SH-SY5Y (cell line): ENCODE measurements at regions not wholly inside any gene's neighbourhood (a gene's known extent, or its start where the extent isn't known, plus 50 kb on each side); places are given as distances from the start of the nearest gene placed in this dataset.

Experiments
- GATA2 ChIP-seq: IDR thresholded peaks from 2 replicates; pipeline ENCODE4 v1.6.1; 2011; ENCODE audit warnings: mild to moderate bottlenecking, low read depth, low read length
- GATA3 ChIP-seq: IDR thresholded peaks from 2 replicates; pipeline ENCODE4 v1.6.1; 2011; ENCODE audit warnings: low read depth, mild to moderate bottlenecking, low read length, moderate library complexity

DNA sequence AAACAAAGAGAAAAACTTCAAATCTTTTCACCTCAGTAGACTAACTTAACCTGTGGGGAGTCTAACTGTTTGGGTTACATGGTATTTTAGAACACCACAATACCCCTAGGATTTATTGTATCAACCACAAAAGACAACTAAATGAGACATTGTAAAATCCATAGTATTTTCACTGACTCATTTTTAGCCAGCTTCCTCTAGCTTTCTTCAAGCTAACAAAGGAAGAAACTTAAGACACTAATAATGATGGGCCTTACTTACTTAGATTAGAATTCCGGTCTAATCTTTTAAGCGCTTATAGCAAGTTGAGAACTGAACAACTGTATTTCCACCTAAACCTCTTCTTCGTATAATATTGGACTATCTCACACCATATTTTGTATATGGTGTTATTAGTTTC is 529.3 kb downstream of the DMRTA1 start:
- TF ChIP-seq GATA3, result no peak
- no peak for TF ChIP-seq GATA2

DNA sequence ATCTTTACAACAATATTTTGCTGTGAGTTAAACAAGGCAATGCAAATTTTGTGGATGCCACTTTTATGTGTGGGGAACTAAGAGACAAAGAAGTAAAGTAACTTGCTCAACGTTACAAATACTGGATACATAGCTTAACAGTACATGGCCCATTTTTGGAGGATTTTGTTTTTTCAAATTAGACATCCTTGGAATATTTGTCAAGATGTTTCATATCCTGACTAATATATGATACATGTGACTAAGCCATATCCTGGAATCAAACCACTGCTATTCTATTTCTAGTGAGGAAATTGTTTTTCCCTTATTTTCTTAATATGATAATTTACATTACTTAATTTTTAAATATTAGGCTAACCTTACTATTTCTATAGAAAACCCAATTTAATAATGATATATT is 529.8 kb downstream of the DMRTA1 start:
- TF ChIP-seq GATA2 (no peak), GATA3 (no peak)

DNA sequence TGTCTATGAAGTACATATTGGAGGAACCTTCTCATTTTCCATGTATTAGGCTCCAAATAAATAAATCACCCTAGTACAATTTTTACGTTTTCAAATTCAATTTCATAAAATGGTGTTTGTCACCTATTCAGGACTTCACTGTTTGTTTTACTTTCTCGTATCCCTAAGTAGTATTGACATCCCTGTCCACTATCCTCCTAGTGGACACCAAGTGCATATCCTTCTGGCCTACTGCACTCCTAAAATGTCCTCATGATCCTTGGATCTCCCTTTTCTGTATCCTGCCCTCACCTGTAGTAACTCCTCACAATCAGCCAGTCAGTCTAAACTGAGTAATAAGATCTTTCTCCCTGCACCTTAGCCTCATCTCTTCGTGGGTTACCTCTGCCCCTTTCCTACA is 539.9 kb downstream of the DMRTA1 start:
- no peak for TF ChIP-seq GATA3
- no peak for TF ChIP-seq GATA2

DNA sequence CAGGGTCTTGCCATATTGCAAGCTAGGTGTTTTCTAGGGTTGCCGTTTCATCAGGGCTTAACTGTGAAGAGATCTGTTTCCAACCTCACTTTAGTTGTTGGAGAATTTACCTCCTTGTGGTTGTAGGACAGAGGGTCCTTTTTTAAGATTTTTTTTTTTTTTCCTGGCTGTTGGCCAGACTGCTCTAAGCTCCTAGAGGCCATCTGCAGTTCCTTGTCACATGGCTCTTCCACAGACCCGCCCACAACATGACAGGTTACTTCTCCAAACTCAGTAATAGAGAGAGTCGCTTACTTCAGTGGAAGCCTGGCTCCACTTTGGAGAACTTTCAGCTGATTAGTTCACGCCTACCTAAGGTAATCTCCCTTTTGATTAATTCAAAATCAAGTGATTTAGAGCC is 543.7 kb downstream of the DMRTA1 start:
- TF ChIP-seq GATA3, result no peak
- TF ChIP-seq GATA2, result no peak

DNA sequence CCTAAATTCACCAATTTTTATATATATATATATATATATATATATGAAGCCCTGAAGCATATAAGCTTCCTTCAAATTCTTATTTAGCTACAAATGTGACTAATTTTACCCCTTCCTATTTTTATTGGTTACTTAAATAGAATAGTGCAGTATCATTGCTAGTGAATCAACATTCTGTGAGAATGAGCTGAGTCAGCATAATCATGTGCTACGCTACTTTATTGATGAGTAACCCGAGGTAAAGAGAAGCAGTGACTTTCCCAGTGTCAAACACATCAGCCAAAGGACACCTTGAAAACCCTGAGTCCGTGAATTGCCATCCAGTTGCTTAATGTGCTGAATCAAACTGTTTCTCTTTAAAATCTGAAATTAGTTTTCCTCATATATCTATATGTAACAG is 546.2 kb downstream of the DMRTA1 start:
- no peak for TF ChIP-seq GATA3
- TF ChIP-seq GATA2, result no peak

DNA sequence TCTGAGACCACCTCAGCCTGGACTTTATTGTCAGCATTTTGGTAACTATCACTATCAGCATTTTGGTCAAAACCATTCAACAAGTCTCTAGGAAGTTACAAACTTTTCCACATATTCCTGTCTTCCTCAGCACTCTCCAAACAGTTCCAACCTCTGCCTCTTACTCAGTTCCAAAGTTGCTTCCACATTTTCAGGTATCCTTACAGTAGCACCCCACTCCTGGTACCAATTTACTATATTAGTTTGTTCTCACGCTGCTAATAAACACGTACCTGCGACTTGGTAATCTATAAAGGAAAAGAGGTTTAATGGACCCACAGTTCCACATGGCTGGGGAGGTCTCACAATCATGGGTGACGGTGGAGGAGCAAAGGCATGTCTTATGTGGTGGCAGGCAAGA is 551.3 kb downstream of the DMRTA1 start:
- TF ChIP-seq GATA2 (no peak), GATA3 (no peak)

DNA sequence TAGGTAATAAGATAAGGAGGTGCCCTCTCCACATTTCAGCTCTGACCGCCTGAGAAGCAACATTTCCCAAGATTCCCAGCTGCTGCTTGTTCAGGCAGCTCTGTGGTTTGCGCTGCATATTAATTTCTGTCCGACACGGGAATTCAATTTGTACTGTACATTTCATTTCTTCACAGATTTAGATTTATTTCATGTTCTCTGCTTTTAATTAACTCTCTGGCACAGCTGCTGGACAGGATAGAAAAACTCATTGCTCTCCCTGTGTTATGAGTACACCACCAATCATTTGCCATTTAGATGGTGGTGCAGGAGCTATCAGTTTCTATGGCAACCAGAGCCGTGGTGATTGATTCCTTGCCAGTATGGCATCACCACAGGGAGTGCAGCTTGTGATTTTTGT is 558.5 kb downstream of the DMRTA1 start:
- TF ChIP-seq GATA2 (no peak), GATA3 (no peak)

DNA sequence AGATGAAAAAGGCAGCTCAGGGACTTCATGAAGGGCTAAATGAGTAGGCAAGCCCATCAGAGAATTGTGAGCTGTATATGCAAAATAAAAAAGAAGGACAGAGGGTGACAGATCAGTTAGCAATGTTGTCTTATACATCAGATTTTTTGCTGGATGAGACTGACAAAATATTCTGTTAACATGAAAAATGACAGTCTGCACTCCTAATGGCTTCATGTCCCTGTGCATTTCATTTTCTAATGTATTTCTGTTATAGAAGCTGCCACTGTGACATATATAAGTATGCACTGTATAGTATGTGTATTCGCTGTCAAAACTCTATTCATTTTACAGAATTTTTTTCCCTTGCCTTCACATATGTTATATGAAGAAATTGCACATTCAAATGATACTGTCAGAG is 559.5 kb downstream of the DMRTA1 start:
- TF ChIP-seq GATA2 (no peak), GATA3 (no peak)

DNA sequence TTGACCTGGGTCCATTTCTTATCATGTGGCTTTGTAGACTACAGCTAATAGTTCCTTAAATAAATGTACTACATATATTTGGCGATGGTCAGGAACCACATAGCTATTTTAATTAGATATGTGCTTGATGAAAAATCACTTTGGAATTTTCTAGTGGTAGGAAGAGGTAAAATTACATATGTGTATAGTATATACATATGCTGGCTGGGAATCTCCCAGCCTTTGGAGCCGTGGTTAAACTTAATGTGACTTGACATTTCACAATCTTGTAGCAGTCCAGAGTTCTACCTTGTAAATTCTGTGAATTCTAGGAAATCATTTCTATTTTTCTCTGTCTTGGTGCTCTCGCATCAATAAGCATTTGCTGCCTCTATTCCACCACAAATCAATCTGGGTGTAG is 565.0 kb downstream of the DMRTA1 start:
- TF ChIP-seq GATA2 (no peak), GATA3 (no peak)

DNA sequence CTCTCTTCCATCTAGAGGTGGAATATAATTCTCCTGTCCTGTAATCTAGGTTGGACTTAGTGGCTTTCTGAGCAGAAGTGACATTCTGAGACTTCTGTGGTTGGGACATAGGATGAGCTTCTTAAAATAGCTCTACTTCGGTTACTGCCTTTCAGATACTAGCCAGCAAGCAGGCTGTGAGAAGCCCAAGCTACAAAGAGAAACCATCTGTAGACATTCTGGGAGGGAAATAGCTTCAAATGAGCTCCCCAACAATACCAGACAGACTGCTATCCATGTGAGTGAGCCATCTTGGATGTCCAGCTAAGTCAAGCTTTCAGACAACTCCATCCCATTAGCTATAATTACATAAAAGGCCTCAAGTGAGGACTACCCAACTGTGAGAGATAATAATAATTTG is 568.9 kb downstream of the DMRTA1 start:
- no peak for TF ChIP-seq GATA3
- no peak for TF ChIP-seq GATA2

DNA sequence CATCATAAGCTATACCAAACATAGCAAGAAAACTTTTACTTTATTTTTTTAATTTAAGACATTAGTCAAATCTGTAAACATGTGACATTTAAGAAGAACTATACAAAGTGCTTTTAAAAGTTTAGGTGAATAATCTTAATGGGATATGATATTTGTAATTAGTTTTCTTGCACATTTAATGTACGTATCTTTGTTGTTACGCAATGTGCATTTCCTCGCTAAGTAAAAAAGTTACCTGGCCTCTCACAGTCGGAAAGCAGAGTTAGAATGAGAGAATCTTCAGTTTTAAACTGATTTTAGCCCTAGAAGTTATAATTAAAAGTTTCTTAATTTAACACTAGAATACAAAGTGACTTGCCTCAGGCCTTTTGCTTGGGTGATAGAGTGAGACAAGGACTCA is 589.8 kb downstream of the DMRTA1 start:
- TF ChIP-seq GATA3 (no peak), GATA2 (no peak)

DNA sequence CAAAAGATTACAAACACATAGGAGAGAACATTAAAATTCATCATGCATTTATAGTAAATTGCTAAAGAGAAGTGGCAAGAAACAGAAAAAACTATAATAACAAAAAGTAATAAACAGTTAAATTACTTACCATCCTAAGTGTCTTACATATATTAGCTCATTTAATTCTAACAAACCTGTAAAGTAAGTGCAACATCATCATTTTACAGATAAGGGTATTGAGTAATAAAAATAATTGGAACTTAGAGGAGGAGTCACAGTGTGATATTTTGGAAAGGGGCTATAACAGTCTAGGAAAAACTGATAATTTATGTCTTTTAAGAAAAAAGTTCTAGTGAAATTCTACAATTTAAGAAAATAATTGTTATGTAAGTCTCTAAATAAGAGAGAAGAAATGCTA is 592.8 kb downstream of the DMRTA1 start:
- no peak for TF ChIP-seq GATA2
- no peak for TF ChIP-seq GATA3

DNA sequence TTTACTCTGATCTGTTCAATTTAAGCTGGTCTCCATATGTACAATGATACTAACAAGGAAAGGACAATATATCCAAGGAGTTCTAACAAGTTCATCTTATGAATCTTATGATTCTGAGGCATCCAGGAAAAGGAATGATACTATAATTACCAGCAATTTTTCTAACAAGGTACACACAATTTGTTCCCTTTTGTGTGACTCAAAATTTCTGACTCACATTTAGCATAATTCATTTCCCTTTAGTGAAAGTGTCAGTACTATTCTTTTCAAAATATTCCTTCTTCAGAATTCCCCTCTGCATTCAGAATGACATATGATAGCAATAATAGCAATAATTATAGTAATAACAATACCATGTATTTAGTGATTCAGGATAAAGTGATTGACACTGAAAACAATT is 594.8 kb downstream of the DMRTA1 start:
- no peak for TF ChIP-seq GATA2
- no peak for TF ChIP-seq GATA3

DNA sequence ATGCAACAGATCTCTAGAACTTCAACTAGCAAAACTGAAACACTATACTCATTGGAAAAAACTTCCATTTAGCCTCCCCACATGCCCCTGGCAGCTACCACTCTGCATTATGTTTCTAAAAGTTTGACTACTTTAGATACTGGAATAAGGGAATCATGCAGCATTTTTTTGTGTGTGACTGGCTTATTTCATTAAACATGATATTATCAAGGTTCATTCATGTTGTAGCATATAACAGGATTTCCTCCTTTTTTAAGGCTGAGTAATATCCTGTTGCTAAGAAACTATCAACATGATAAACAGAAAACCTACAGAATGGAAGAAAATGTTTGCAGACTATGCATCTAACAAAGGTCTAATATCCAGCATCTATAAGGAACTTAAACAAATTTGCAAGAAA is 597.9 kb downstream of the DMRTA1 start:
- no peak for TF ChIP-seq GATA2
- TF ChIP-seq GATA3, result no peak

DNA sequence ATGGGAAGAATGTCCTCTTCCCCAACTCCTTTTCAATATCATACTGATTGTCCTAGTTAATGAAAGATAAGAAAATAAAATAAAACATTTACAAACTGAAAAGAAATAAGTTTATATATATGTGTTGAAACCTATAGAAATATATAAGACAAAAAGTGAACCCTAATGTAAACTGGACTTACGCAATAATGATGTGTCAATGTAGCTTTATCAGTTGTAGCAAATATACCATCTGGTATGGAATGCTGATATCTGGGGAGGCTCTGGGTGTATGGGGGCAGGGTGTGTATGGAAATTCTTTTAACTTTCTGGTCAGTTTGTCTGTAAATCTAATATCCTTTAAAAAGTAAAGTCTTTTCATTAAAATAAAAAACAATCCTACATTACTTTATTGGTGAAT is 603.9 kb downstream of the DMRTA1 start:
- TF ChIP-seq GATA2 (no peak), GATA3 (no peak)

DNA sequence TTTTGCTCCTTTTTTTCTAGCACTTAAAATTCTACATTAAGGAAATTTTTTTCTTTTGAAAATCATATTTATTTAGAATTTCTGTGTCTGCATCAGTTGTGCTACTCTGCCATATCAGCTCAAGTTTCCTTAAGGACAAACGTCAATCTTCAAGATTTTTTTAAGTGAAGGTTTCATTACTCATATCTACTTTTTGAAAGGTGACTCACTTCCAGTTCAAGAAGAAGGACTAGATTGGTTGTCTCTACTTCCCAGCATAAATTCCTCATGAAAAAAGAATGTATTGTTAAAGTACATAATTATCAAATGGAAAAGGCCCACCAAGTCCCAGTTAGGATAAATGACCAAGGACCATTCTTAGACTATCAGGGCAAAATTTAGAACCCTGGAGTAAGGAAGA is 626.5 kb downstream of the DMRTA1 start:
- no peak for TF ChIP-seq GATA3
- TF ChIP-seq GATA2, result no peak
